BE2C (cell line): ENCODE measurements at regions not wholly inside any gene's neighbourhood (a gene's known extent, or its start where the extent isn't known, plus 50 kb on each side); places are given as distances from the start of the nearest gene placed in this dataset.

Experiments used
- DNase-seq: peaks from one replicate; pipeline ENCODE4 v3.0.0-alpha.2; 2020
- H3K27me3 ChIP-seq: fragments of 250-450 bp; sonication (Bioruptor Pico); 2 replicates; pipeline ENCODE4 v1.5.1; 2020; ENCODE audit warnings: mild to moderate bottlenecking
- H3K36me3 ChIP-seq: fragments of 250-450 bp; sonication (Bioruptor Pico); 2 replicates; pipeline ENCODE4 v1.5.1; 2020; ENCODE audit warnings: mild to moderate bottlenecking
- H3K4me1 ChIP-seq: fragments of 250-450 bp; sonication (Bioruptor Pico); 2 replicates; pipeline ENCODE4 v1.5.1; 2020
- H3K4me3 ChIP-seq: 2 replicates; pipeline ENCODE4 v1.5.1; 2011; ENCODE audit warnings: low read depth, low read length
- H3K9me3 ChIP-seq: fragments of 250-450 bp; sonication (Bioruptor Pico); 2 replicates; pipeline ENCODE4 v1.5.1; 2020
- TF ChIP-seq, protein P1 (sequence below): IDR thresholded peaks from 2 replicates; pipeline ENCODE4 v1.5.1; 2012; ENCODE audit warnings: mild to moderate bottlenecking, low read depth, low read length

DNA sequence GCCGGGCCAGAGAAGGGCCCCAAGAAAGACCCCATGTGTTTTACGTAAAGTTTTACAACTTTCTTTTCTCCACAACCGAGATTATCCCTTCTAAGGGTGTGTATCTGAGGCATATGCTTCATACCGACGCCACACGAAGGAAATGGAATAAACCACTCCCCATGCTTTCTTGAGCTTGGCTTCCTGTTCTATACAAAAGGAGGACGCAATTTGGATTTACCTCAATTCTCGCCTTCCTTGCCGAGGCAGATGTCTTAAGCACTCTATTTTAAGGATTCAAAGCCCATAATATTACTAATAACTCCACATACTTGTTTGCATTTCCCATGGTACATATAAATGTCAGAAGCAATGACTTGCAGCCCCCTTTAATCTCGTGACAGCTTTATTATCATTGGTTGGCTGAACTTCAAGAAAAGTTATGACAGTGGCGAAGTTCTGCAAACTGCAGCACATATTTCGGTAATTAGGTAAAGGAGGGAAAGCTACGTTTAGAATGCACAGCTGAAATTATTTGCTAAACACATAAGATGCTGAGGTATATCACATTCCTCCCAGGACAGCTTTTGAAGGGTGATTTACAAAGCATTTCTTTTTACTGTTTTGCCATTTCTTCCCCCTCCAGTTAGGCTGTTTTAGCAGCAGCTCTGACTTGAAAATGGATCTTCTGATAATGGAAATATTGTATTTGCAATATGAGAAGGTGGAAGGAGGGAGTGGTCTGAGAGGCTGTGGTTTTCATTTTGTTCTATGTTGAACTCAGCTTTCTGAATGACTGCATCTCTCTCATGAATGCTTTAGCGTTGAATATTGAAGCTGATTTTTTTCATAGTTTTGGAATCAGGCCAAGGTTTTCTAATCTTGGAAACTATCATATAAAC lies 330.5 kb downstream of the EPHA7 start:
- Histone ChIP-seq H3K4me3 (no peak overlapping the region), H3K36me3 (no peaks in the 10 kb centered on the region), H3K4me1 (no peaks in the 10 kb centered on the region), H3K27me3 (no peaks in the 10 kb centered on the region), H3K9me3 (no peaks in the 10 kb centered on the region)
- TF ChIP-seq, protein P1, sequence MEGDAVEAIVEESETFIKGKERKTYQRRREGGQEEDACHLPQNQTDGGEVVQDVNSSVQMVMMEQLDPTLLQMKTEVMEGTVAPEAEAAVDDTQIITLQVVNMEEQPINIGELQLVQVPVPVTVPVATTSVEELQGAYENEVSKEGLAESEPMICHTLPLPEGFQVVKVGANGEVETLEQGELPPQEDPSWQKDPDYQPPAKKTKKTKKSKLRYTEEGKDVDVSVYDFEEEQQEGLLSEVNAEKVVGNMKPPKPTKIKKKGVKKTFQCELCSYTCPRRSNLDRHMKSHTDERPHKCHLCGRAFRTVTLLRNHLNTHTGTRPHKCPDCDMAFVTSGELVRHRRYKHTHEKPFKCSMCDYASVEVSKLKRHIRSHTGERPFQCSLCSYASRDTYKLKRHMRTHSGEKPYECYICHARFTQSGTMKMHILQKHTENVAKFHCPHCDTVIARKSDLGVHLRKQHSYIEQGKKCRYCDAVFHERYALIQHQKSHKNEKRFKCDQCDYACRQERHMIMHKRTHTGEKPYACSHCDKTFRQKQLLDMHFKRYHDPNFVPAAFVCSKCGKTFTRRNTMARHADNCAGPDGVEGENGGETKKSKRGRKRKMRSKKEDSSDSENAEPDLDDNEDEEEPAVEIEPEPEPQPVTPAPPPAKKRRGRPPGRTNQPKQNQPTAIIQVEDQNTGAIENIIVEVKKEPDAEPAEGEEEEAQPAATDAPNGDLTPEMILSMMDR: no peak
- DNase-seq: no peak

DNA sequence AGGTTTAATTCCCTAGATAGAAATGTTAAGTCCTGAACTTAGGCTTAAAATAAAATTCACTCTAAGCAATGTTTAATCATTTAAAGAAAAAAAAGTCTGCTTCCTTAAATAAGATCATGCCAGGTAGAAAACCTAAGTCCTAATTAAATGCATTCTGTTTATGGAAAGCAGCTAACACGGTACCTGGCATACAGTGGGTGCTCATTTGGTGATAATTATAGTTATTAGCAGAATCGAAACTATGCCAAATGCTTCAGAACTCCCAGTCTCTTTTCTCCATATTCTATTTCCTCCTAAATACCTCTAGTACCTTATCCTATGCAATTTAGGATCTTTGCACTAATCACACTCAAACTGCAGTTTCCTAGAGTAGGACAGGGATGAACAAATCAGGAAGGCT lies 331.8 kb downstream of the EPHA7 start:
- Histone ChIP-seq H3K4me3 (no peak overlapping the region), H3K36me3 (no peaks in the 10 kb centered on the region), H3K4me1 (no peaks in the 10 kb centered on the region), H3K27me3 (no peaks in the 10 kb centered on the region), H3K9me3 (no peaks in the 10 kb centered on the region)
- no peak for DNase-seq
- TF ChIP-seq, protein P1: no peak

DNA sequence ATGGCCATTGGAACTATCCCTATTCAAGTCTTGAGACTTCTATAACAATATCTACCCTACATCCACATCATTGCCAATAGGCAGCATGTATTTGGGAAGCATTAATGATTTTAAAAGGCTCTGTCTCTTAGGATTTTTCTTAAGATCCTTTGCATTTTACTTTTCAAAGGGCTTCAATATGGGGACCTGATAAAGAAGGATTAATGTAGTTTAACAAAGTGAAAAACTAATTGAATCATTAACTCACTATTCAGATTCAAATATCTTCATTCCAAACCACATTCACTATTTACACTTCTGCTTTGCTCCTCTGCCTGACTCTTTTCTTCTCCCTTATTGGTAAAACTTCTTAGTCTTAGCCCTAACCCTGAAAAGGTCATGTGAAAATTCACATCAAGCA lies 333.0 kb downstream of the EPHA7 start:
- TF ChIP-seq, protein P1: no peak
- no peaks in the 10 kb centered on the region for H3K36me3 ChIP-seq
- H3K4me3 ChIP-seq: no peak overlapping the region
- H3K27me3 ChIP-seq: no peaks in the 10 kb centered on the region
- no peak for DNase-seq
- H3K4me1 ChIP-seq: no peaks in the 10 kb centered on the region
- H3K9me3 ChIP-seq: no peaks in the 10 kb centered on the region

DNA sequence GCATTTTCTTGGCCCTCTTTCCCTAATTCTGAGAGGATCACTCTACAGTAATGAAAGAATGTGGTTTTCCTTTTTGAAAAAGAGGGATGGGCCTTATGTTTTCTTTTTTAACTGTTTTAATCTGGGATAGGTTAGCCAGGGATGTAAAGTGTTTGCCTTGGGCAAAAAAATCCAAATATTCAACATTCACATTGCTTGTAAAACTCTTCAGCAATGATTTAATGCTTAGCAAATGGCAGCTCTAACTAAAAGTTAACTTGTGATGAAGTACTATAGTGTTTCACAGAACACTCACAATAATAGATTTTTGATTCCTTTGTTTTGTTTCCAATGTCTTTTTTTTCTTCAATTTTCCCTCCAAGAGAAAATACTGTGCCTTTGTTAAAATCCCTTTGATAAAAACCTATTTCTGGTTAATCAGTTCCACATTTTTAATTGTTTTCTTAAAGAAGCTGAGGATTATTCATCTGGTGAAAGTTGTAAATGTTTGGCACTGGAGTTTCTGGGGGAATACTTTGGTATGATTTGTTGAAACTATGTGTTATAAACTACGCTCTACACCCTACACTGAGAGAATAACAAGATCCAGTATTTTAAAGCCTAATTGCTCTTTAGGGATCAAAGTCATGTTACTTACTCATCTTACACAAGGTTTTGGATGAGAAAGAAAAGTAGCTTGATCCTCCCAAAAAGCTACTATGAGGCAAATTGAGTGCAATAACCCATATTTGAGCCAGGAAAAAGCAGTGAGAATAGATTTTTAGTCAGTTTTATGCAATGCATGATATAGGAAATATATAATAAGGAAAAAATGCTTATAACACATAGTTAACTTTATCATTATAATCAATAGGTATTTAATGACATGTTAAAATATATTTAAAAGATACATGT lies 335.8 kb downstream of the EPHA7 start:
- Histone ChIP-seq H3K9me3 (no peaks in the 10 kb centered on the region), H3K4me3 (no peak overlapping the region), H3K4me1 (no peaks in the 10 kb centered on the region), H3K27me3 (no peaks in the 10 kb centered on the region), H3K36me3 (no peaks in the 10 kb centered on the region)
- no peak for DNase-seq
- TF ChIP-seq, protein P1: no peak

DNA sequence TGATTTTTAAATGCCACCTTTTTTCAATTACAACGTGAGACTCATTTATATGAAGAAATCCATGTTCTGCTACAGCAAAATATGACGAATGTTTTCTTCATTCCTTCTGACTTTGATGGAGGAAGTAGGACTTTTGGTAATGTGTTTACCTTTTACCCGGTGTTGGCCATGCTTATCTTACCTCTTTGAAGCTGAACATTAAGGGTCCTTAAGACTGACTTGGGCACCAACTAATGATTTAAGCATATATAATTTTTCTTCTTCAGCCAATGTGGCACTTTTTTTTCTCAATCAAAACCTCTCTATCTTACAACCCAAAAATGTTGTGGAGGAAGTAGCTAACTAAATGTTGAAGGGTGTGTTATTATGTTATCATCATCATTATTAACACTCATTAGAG lies 337.5 kb downstream of the EPHA7 start:
- Histone ChIP-seq H3K4me1 (no peaks in the 10 kb centered on the region), H3K36me3 (no peaks in the 10 kb centered on the region), H3K4me3 (no peak overlapping the region), H3K27me3 (no peaks in the 10 kb centered on the region), H3K9me3 (no peaks in the 10 kb centered on the region)
- TF ChIP-seq, protein P1: no peak
- no peak for DNase-seq
